Dedifferentiated amniotic fluid mesenchymal stem cell (primary cell): ENCODE measurements at regions not wholly inside any gene's neighbourhood (a gene's known extent, or its start where the extent isn't known, plus 50 kb on each side); places are given as distances from the start of the nearest gene placed in this dataset.
"Not testable (repeated sequence)": the region's sequence is repeated elsewhere in the genome, so short reads cannot be mapped to it uniquely, and the experiment has no call there.

Source experiments
- DNase-seq: peaks from one replicate; pipeline ENCODE4 v3.0.0-alpha.2; 2016; ENCODE audit errors: extremely low spot score

DNA sequence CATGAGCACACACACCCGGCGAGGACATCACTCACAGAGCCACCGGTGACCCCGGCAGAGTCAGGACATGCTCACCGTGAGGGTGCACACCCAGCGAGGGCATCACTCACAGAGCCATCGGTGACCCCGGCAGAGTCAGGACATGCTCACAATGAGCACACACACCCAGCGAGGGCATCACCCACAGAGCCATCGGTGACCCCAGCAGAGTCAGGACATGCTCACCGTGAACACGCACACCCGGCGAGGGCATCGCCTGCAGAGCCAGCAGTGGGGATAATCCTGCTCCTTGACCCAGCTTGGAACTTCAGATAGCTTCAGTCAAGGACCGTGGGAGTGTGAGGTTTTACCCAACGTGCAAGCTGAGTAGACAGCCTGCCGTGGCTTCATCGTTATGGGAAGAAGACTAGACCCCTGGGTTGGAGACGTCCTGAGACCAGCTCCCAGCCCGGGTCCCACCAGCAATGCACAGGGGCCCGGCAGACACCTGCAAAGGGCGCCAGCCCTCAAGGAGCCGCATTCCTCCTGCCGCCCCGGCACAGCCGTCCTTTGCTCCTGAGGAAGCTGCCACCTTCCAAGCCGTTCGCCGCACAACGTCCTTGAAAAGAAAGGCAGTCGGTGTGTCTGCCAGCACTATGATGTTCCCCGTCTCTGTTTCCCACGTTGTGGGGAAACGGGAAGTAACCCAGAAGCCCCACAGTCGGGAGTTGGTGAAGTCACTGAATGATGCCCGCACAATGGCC, 192.3 kb downstream of the DLL1 start:
- no peak for DNase-seq

- DNase-seq = no peak
These were observed 193.1 kb downstream of the DLL1 start for GRCh38 chr6:170097505-170098427.

DNA sequence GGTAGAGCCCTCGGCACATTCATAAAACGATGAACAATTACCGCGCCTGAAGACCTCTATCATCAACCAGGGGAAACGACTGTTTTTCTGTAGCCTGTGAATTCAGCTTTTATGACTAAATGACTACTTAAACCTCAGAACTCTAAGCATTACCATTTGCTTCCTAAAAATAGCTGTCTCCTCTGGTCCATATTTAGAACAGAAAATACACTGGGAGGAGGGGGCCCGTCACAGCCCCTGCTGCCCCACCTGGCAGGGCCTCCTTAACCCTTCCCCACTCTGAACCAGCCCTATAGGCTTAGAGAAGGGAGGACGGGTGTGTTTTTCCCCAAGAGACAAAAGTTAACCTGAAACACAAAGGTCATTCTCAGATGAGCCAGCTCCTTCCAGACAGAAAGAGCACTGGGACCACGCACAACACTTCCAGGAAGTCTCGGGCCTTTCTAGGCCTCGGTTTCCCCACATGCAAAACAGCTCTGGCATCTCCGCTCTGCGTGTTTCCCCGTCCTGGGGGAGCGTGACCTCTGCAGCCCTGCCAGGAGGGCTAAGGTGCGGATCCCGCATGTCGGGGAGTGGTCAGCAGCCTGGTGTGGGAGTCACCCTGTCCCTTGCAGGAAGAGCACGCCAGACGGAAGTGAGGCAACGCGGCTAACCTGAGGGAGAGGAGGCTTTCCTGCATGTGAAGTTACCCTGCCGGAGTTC, 193.9 kb downstream of the DLL1 start:
- DNase-seq = no peak

GRCh38 chr6:170096191-170096802, 194.6 kb downstream of the DLL1 start:
- DNase-seq = no peak

- DNase-seq = no peak
These were observed 195.5 kb downstream of the DLL1 start for GRCh38 chr6:170095273-170095981.

DNA sequence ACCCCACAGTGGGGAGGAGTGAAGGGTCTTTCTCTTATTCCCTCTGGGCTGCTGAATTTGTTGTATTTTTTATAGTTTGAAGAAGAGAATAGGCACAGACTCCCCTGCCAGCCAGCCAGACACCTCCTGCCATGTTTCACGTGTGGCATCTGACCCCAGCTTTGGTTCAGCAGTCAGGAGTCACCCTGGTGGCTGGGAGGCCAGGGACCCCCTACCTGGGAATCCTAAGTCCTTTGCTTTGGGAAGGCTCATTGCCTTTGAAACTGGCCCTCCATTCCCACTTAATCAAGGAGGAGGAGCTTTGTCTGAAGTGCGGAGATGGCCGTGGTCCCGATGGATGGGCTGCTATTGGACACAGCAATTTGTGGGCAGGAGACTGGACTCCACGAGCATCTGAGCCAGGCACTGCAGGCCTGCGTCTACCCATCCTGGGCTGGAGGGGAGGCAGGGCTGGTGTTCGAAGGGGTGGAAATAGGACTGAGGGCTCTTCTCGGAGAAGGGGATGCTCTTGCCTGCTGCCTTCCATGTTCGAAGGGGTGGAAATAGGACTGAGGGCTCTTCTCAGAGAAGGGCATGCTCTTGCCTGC, 196.1 kb downstream of the DLL1 start:
- no peak for DNase-seq

DNA sequence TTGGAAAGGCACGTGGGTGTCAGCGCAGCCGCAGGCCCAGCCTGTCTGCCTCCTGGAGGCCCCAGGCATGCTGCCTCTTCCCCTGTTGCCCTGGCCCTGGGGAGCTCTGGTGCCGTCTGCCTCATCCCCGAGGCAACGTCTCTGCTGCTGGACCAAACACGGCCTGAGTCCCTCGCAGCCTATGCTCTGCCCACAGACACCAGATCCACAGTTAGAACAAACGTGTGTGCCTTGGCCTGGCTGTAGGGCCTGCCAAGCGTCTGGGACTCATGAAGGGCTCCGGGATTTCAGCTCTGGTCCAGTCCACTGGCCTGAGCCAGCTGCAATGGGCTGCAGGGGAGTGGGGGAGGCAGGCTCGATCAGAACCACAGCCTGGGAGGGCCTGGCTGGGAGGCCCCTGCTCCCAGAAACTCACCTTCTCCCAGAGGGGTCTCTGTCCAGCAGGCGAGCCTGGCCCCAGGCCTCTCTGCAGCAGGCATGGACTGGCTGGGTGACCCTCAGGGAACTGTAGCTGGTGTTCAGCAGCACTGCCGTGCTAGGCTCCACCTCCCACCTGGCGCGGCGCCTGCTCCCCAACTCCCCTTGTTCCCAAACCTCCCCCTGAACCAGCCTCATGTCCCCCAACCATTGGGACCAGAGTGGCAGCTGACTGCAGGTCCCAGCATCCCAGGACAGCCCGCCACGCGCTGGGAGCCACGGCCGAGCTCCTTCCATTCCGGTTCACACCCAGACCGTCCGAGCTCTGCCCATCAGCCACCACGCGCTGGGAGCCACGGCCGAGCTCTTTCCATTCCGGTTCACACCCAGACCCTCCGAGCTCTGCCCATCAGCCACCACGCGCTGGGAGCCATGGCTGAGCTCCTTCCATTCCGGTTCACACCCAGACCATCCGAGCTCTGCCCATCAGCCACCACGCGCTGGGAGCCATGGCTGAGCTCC, 197.0 kb downstream of the DLL1 start:
- no peak for DNase-seq

GRCh38 chr6:170093276-170093657, 197.6 kb downstream of the DLL1 start:
- DNase-seq = no peak

- no peak for DNase-seq
These were observed 198.1 kb downstream of the DLL1 start for GRCh38 chr6:170092826-170093225.

DNA sequence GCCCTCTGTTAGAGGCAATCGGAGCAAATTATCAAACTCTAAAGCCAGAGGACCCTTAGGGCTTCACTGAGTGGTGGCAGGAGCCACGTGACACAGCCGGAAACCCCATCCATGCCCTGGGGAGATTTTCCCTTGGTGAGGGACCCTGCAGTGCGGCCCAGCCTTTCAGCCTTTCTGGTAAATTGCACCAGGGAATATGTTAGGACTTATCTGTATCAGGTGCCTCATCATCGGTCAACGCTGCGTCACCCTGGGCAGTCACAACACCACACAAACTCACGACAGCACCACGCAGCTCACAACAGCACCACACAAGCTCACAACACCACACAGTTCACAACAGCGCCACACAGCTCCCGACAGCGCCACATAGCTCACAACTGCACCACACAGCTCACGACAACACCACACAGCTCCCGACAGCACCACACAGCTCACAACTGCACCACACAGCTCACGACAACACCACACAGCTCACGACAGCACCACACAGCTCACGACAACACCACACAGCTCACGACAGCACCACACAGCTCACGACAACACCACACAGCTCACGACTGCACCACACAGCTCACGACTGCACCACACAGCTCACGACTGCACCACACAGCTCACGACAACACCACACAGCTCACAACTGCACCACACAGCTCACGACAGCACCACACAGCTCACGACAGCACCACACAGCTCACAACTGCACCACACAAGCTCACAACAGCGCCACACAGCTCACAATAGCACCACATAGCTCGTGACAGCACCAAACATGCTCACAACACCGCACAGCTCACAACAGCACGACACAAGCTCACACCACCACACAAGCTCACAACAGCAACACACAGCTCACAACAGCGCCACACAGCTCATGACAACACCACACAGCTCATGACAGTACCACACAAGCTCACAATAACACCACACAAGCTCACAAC, 199.0 kb downstream of the DLL1 start:
- DNase-seq = no peak

GRCh38 chr6:170091000-170091638, 199.8 kb downstream of the DLL1 start:
- no peak for DNase-seq

DNA sequence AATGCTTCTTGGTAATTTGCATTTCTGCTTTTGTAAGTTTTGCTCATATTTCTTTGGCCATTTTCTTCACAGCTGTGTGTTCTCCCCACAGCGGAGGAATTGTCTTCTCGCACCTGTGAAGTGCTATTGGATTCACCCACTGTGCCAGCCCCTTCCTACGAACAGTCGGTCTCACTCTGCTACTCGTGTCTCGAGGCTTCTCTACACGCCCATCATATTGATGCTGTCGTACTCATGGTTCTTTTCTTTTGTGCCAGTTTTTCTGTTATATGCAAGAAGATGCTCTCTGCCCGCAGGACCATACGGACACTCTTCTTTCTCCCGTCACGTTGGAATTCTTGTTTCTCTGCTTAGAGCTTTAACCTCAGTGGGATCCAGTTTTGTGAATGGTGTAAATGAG, 200.3 kb downstream of the DLL1 start:
- DNase-seq = no peak

- DNase-seq = no peak
These were observed 200.9 kb downstream of the DLL1 start for GRCh38 chr6:170089963-170090362.

DNA sequence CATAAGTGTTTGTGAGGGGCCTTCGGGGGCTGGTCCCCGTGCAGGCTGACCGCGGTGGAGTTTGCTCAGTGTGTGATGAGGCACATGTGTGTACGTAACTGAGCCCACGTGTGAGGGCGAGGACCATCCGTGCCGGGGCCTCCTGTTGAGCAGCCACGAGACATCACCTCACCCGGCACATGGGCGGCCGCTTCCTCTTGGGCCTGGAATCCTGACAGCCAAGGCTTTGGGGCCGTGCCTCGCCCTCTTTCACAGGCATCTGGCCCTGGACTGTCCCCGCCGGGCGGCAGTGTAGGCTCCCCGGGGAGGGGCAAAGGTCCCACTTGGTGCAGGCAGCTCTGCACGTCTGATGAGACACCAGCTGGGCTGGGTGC, 202.3 kb downstream of the DLL1 start:
- DNase-seq = no peak

GRCh38 chr6:170087941-170088581, 202.8 kb downstream of the DLL1 start:
- DNase-seq = no peak

- DNase-seq = not testable (repeated sequence)
These were observed 203.5 kb downstream of the DLL1 start for GRCh38 chr6:170087421-170087780.

DNA sequence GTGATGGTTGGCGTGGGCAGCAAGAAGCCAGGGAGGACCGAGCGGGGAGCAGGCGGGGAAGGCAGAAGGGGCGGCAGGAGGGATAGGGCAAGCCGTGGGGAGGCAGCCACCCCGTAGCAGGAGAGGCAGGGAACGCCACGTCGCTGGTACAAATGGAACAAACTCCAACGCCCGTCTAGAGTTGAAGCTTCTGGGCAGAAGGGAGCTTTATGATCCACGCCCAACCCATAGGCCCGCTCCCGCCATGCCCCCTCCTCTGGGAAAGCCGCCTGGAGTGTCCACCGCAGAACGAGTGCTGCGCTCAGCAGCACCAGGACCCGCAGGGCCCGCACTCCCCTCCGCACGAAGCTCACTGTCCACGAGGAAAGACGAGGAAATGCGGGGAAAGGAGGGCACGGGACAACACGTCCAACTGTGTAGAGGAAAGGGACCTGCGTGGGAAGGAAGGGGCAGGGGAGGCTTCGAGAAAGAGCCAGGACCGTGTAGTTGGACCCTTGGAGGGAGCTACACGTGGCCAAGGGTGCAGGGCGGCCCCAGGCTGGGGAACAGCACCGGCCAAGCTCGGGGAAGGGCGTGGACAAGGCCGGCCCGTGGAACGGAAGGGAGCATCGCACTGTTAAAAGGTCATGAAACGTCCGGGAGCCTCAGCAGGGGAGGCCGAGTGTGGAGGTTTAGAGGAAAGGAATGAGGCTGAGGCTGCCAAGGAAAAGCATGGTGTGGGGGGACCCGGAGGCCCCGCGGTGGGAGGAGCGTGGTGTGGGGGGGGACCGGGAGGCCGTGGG, 204.0 kb downstream of the DLL1 start:
- DNase-seq = no peak
